Adrenal gland (tissue), 9 donors: ENCODE measurements at regions not wholly inside any gene's neighbourhood (a gene's known extent, or its start where the extent isn't known, plus 50 kb on each side); places are given as distances from the start of the nearest gene placed in this dataset.

Experiments
- DNase-seq, 7 donors: peaks; one replicate each; pipeline ENCODE4 v3.0.0-alpha.2; 2019 to 2020
- H3K27ac ChIP-seq, 5 donors: fragments of 200-600 bp; sonication (generic) in 4 of 5; 1 replicate in 3 of 5; 2 replicates in 2 of 5; pipeline versions ENCODE4 v1.5.1 to v1.8.0; 2016 to 2020; ENCODE audit warnings: mild to moderate bottlenecking in 1 of 5
- H3K27me3 ChIP-seq: fragments of 200-600 bp; 2 replicates; pipeline ENCODE4 v1.8.0; 2021
- H3K36me3 ChIP-seq, 2 donors: fragments of 200-600 bp; replicated peaks in 1 of 2; 1 replicate in 1 of 2; 2 replicates in 1 of 2; pipeline versions ENCODE4 v1.5.1 to v1.8.0; 2018 to 2022
- H3K4me1 ChIP-seq, 2 donors: fragments of 200-600 bp; replicated peaks in 1 of 2; 1 replicate in 1 of 2; 2 replicates in 1 of 2; pipeline versions ENCODE4 v1.5.1 to v1.8.0; 2018 to 2021
- H3K4me3 ChIP-seq, 4 donors: fragments of 200-600 bp; sonication (generic) in 3 of 4; one replicate each; pipeline ENCODE4 v1.5.1; 2016 to 2018
- H3K9me3 ChIP-seq, 3 donors: fragments of 200-600 bp; sonication (generic) in 1 of 3; replicated peaks in 1 of 3; 1 replicate in 2 of 3; 2 replicates in 1 of 3; pipeline versions ENCODE4 v1.5.1 to v1.8.0; 2016 to 2021
- CTCF ChIP-seq, 6 experiments: fragments of 450-650 bp in 4 of 6; fragments of 200-600 bp in 2 of 6; sonication (generic) in 1 of 6; IDR thresholded peaks; 1 replicate in 5 of 6; 2 replicates in 1 of 6; pipeline versions ENCODE4 v1.5.1 to v1.8.0; 2016 to 2021; ENCODE audit warnings: antibody characterized with exemption in 6 of 6, mild to moderate bottlenecking in 2 of 6, moderate library complexity in 1 of 6
- POLR2A ChIP-seq, 2 donors: fragments of 450-650 bp; IDR thresholded peaks; one replicate each; pipeline ENCODE4 v1.6.1; 2017; ENCODE audit warnings: antibody characterized with exemption in 2 of 2, mild to moderate bottlenecking in 2 of 2, moderate library complexity in 1 of 2
- WGBS, 4 donors: extraction: QIAGEN DNeasy Blood & Tissue Kit in 2 of 4; methylation state at CpG; one replicate each; pipeline versions ENCODE4 v1.1.5 to v1.1.7; 2013 to 2017; 5-methylcytosine and 5-hydroxymethylcytosine counted together
- intact Hi-C, 2 donors: fragments of 100-400 bp; cut with DNase I; formaldehyde crosslinking; loops; one replicate each; pipeline versions ENCODE4 v1.14.1 to v1.15.0; 2022 to 2023
- donor health status: healthy with polysubstance abuse.
- donor health status: Bipolar disorder and iron deficiency.
- donor health status: DM: yes; HTN: yes; CAD: no.
- donor health status: DM: no; HTN: no; CAD: no.
- donor health status: DM: no; HTN: no; CAD: no.

- TF ChIP-seq POLR2A (IDR thresholded peaks at IDR 0.05) (no peak), CTCF (IDR thresholded peaks at IDR 0.05) (no peak)
These were observed 278.6 kb downstream of the CDH19 start for GRCh38 chr18:66325251-66325650.

GRCh38 chr18:66324616-66325015 lies 279.3 kb downstream of the CDH19 start:
- DNase-seq, result no peak
- Histone ChIP-seq H3K36me3 (no peaks in the 10 kb centered on the region), H3K27ac (no peak overlapping the region), H3K4me1 (no peaks in the 10 kb centered on the region), H3K9me3 (no peaks in the 10 kb centered on the region), H3K4me3 (no peak overlapping the region), H3K27me3 (no peaks in the 10 kb centered on the region)
- TF ChIP-seq POLR2A (IDR thresholded peaks at IDR 0.05) (no peak), CTCF (IDR thresholded peaks at IDR 0.05) (no peak)
- 61 to 82% (median 75%) methylated on average over 2 of the region's 2 CpGs for WGBS, 4 donors
- intact Hi-C loops, result no loop called here

More at GRCh38 chr18:66325251-66325650, 278.6 kb downstream of the CDH19 start:
- H3K4me3 ChIP-seq, result no peak overlapping the region
- intact Hi-C loops, result no loop called here
- H3K27ac ChIP-seq, result no peak overlapping the region
- no peak for DNase-seq
- no peaks in the 10 kb centered on the region for H3K36me3 ChIP-seq
- H3K4me1 ChIP-seq, result no peaks in the 10 kb centered on the region
- H3K9me3 ChIP-seq, result no peaks in the 10 kb centered on the region
- no peaks in the 10 kb centered on the region for H3K27me3 ChIP-seq
- 70 to 79% (median 73%) methylated on average over 5 of the region's 5 CpGs for WGBS, 4 donors

GRCh38 chr18:66317243-66318090 lies 286.4 kb downstream of the CDH19 start:
- TF ChIP-seq POLR2A (IDR thresholded peaks at IDR 0.05) (no peak), CTCF (IDR thresholded peaks at IDR 0.05) (no peak)
- H3K4me1 ChIP-seq, result no peaks in the 10 kb centered on the region
- no peak for DNase-seq
- H3K27ac ChIP-seq, result no peak overlapping the region
- H3K4me3 ChIP-seq, result no peak overlapping the region
- intact Hi-C loops, result no loop called here
- 36 to 43% (median 41%) methylated on average over 1 of the region's 1 CpG for WGBS, 4 donors
- no peaks in the 10 kb centered on the region for H3K9me3 ChIP-seq
- H3K36me3 ChIP-seq, result no peaks in the 10 kb centered on the region
- no peaks in the 10 kb centered on the region for H3K27me3 ChIP-seq

- Histone ChIP-seq H3K36me3 (no peaks in the 10 kb centered on the region), H3K4me3 (no peak overlapping the region), H3K27me3 (no peaks in the 10 kb centered on the region), H3K4me1 (no peaks in the 10 kb centered on the region), H3K9me3 (no peaks in the 10 kb centered on the region), H3K27ac (no peak overlapping the region)
- 60 to 77% (median 68%) methylated on average over 4 of the region's 4 CpGs for WGBS, 4 donors
- intact Hi-C loops, result no loop called here
- no peak for TF ChIP-seq CTCF (IDR thresholded peaks at IDR 0.05)
- no peak for TF ChIP-seq POLR2A (IDR thresholded peaks at IDR 0.05)
- no peak for DNase-seq
These were observed 287.2 kb downstream of the CDH19 start for GRCh38 chr18:66316701-66317100.
